ENCODE measurements at regions not wholly inside any gene's neighbourhood (a gene's known extent, or its start where the extent isn't known, plus 50 kb on each side); places are given as distances from the start of the nearest gene placed in this dataset.

- no peak for TF ChIP-seq CTCF (IDR thresholded peaks at IDR 0.05)
Measured at GRCh38 chrY:8358161-8358560, 979.1 kb upstream of the TSPY4 start.

GRCh38 chrY:8361715-8362114 is 975.5 kb upstream of the TSPY4 start:
- TF ChIP-seq CTCF (IDR thresholded peaks at IDR 0.05): no peak

GRCh38 chrY:8377491-8377890 is 959.8 kb upstream of the TSPY4 start:
- TF ChIP-seq CTCF (IDR thresholded peaks at IDR 0.05): no peak

- TF ChIP-seq CTCF (IDR thresholded peaks at IDR 0.05): no peak
Measured at GRCh38 chrY:8379800-8380199, 957.5 kb upstream of the TSPY4 start.

- TF ChIP-seq CTCF (IDR thresholded peaks at IDR 0.05): no peak
Measured at GRCh38 chrY:8381425-8381824, 955.8 kb upstream of the TSPY4 start.

GRCh38 chrY:8386053-8386452 is 951.2 kb upstream of the TSPY4 start:
- TF ChIP-seq CTCF (IDR thresholded peaks at IDR 0.05): no peak

GRCh38 chrY:8388512-8388911 is 948.8 kb upstream of the TSPY4 start:
- TF ChIP-seq CTCF (IDR thresholded peaks at IDR 0.05): no peak

- no peak for TF ChIP-seq CTCF (IDR thresholded peaks at IDR 0.05)
Measured at GRCh38 chrY:8390310-8390709, 947.0 kb upstream of the TSPY4 start.

All from LNCAP (cell line).